ENCODE measurements at regions not wholly inside any gene's neighbourhood (a gene's known extent, or its start where the extent isn't known, plus 50 kb on each side); places are given as distances from the start of the nearest gene placed in this dataset.

DNA sequence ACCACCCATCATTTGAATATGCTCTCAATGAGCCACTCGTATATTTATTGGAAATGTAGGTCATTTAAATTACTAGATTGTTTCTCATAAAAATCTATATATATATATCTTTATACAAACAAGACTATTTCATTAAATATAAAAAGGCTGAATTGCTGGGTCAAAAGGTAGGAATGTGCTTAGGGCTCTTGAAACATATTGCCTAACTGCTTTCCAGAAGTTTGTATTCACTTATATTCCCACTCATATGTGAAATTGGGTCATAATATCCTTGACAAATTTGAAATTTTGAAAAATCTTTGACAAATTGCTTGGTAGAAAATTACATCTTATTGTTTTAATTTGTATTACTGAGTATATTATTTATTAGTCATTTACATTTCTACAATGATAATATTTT is 999.8 kb upstream of the CDH2 start:
- no peak for DNase-seq

DNA sequence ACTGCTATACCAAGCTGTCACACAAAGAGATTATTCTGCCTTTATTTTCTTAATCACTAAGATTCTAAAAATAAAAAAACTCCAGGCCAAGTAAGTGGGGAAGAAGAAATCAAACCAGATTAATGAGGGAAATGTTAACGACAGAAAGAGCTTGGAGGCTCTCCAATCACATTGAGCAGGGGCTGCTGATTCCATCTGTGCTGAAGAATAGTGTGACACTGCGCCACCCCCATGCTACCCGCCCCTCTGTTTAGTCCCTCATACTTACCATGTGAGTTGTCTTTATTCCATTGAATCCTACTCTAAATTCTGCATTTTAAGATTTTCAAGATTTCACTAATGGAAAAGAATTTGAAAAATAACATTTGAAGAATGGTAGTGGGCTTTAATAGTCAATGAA is 998.0 kb upstream of the CDH2 start:
- DNase-seq: no peak

DNA sequence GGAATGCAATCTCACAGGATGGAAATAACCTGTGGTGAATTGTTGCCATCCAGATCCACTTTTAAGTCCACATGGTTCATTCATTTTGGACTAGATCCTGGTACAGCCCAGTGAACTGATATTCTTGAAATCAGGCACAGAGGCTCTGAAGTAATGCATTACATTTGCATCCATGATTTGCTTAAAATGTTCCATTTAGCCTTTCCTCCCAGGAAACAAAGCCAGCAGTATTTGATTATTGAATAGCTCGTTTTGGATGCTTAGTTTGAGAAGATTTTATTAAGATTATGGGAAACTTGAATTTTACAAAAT is 995.8 kb upstream of the CDH2 start:
- no peak for DNase-seq

DNA sequence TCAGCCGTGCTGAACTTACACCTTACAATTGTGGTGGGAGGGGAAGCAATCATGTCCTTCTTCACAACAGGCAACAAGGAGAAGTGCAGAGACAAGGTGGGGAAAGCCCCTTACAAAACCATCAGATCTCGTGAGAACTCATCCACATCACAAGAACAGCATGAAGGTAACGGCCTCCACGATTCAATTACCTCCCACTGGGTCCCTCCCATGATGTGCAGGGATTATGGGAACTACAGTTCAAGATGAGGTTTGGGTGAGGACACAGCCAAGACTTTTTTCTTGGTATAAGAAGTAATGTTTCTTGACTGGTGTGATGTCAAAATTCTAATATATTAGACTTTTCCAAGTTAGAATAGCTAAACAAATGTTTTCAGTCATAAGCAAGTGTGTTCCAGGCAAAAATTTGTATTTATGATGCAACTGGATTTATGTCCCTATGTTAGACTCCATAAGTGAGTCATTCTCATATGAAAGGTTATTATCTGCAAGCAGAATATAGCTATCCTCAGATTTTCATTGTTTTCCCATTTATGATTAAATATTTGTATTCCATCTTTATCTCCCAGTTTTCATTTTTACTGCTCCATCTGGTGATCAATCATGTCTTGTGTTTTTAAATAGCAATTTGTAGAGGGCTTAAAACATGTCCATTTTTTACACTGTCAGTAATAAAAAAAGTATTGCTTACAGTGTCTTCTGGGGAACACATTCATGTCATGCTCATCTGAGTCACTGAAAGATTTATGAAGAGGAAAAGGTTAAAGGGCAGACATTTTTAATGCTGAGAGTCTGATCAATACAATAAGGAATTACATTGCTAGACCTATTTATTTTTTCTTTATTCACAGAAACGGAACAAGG is 995.2 kb upstream of the CDH2 start:
- peak in 1 of 3 donors; percentile 21 for DNase-seq

- DNase-seq: no peak
Observed at GRCh38 chr18:29169599-29169998, 992.7 kb upstream of the CDH2 start.

- no peak for DNase-seq
Observed at GRCh38 chr18:29164993-29165599, 988.2 kb upstream of the CDH2 start.

DNA sequence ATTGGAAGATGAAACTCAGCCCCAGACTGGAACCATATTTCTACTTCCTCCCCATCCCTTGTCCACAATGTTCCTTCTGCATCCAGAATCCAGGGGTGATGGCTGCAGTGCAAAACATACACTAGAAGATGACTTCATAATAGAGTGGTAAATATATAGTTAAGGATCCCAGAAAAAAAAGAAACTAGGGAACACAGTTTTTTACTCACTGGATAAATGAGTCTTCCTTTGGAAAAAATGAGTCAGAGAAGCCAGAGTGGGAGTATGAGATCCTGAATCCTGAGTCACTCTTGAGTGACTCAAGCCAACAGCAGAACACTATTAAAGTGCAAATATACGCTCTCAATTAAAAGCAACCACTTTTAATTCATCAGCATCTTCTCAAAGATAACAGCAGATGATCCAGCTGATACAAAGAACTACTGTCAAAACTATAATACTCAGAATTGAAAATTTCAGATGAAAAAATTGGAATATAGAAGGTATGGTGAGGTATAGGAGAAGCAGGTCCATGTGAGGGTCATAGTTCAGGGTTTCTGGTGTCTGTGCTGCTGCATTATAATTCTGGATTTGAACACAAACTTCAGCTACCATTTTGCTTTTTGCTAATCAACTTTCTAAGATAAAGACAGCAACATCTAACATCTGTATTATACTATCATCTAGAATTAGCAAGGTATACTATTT is 987.2 kb upstream of the CDH2 start:
- peak; percentile 27 to 60 (median 30) for DNase-seq

- no peak for DNase-seq
Observed at GRCh38 chr18:29163596-29163995, 986.7 kb upstream of the CDH2 start.

DNA sequence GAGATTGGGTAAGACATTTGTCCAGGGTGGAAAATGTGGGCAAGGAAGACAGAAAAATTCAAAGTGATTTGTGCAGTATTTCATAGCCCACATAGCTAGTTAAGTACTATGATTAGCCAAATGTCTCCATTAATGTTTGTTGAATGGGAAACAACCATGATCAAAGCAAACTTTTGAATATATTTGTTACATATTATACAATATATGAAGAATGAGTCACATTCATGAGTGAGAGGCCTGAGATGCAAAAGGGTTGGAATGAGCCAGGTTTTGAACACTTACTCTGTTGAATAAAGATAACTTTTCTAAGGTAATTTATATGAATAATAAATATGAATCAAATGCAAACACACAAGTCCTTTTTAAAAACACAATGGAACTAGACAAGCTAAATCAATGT is 984.5 kb upstream of the CDH2 start:
- no peak for DNase-seq

- no peak for DNase-seq
Observed at GRCh38 chr18:29160170-29160569, 983.2 kb upstream of the CDH2 start.

DNA sequence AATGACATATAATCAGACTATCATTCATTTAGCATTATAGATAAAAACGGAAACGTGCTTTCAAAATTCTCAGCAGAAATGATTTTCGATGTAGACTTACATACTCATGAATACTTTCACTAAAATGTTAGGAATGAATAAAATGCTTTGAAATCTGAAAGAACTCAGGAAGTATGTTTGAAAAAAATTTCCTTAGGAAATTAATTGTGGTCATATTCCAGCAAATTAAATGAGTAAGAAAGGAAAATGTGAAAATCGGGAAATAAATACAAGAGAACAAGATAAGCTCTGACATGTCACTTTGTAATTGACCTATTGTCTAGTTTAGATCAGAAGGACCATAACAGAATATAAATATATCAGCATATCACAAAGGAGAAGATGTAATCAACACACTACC is 981.0 kb upstream of the CDH2 start:
- no peak for DNase-seq

- DNase-seq: no peak
Observed at GRCh38 chr18:29157057-29157780, 980.3 kb upstream of the CDH2 start.

- no peak for DNase-seq
Observed at GRCh38 chr18:29156531-29156930, 979.6 kb upstream of the CDH2 start.

GRCh38 chr18:29154758-29155725 is 978.1 kb upstream of the CDH2 start:
- no peak for DNase-seq

DNA sequence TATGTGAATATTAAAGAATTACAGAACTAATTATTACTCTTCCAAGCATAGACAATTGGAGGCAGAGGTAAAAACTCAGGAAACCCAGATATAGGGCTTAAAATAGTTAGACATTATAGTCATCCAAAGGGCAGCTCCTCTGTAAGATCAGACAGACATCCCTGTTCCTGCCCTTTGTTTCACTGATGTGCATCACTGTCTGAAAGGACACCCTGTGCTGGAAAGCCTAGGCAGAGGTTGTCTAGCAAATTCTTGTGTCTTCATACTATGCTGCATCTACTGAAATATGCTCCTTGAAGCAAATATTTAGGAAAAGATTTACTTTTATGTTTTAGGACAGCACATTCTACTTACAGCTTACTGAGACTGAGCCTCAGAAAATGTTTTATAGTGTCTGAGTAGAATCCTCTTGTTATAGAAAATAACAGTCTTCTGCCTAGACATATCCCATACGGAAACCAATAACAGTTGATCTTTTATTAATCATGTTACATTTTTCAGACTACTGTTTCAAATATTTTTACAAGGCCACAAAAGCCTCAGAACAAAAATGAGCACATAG is 977.3 kb upstream of the CDH2 start:
- DNase-seq: no peak

GRCh38 chr18:29153091-29153490 is 976.2 kb upstream of the CDH2 start:
- peak in 2 of 3 donors; percentile 31 to 49 for DNase-seq

DNA sequence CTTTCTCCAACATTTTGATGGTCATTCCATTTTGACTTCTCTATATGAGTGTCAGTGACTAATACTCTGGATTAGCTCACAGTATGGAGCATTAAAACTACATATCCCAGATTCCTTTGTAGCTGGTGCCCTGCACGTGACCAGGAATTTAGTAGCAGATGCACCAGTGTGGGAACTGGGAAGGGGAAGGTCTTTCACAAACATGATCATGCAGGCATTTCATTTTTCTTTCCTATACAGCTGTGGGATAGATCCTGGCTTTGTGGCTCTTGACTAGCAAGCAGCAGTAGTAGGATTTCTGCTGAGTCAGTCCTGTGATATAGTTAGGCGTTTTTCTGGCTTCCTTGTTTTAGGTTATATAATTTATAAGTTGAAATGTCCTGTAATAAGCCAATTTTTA is 971.0 kb upstream of the CDH2 start:
- peak; percentile 62 to 78 (median 73) for DNase-seq

DNA sequence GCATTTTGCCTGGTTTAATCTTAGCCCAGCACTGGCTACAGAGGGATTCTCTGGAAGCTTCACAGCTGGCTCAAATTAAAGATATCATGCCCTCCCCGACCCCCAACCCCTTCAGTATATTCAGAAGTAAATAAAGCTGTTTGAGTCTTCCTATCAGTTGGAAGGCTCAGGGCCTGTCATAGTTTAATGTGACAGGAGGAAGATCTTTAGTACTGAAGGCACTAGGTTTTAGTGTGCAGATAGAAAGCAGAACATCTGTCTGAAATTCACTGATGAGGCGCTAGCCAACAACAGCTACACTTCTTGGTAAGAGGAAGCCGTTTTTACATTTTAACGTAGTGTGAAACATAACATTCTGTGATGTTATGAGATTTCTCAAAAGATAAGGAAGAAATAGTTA is 969.1 kb upstream of the CDH2 start:
- no peak for DNase-seq

- no peak for DNase-seq
Observed at GRCh38 chr18:29140590-29140989, 963.7 kb upstream of the CDH2 start.

DNA sequence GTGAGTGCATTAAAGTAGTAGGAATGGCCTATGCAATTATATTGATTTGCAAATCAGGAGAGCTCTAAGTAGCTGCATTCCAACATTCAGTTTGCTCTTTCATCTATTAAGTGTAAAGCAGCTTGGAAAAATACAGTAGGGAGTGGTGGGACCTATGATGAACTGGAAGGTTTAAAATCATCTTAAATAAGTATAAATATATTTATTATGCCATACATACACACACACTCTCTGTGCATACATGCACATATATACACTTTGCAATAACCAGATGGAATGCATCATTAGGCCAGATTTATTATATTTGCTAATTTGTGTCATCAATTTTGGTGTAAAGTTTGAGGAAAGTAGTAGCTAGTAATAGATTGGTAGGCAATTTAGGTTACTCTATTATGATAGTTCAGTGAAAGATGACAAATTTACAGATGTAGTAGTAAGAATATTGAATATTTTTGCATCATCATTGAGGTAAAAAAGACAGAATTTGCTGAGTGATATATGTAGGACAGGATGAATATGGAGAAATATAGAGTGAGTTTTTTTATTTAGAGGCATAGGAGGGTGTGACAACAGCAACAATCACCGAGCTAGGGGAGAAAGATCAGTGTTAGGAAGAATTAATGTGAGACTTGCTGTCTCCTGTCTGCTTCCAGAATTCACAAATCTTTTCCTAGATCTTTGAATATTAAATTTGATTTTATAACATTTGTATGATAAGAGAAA is 961.0 kb upstream of the CDH2 start:
- no peak for DNase-seq

Data from suppressor macrophage treated with lipopolysaccharide for 1 hour (primary cell).